GDM1 (cell line): ENCODE measurements at regions not wholly inside any gene's neighbourhood (a gene's known extent, or its start where the extent isn't known, plus 50 kb on each side); places are given as distances from the start of the nearest gene placed in this dataset.

ENCODE experiments used
- DNase-seq: peaks from one replicate; lab custom pipeline; 2025; lab: John Stamatoyannopoulos, UW

DNA sequence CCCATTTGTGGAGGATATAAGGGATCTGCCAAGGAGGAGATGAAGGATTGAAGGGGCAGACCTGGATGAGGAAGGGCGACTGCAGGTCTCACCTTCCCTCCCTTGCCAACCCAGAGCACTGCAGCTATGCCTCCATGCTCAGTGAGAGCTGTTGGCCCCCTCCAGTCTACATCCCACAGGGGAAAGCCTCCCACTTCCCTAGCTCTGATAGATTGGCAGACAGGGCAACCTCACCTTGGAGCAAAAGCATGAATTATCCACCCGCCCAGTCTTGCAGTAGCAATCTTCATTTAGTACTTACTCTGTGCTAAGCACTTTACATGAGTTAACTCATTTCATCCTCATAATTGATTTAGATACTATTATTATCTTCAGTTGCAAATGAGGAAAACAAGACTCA, 70.4 kb upstream of the SMNDC1 start:
- DNase-seq, result no peak

DNA sequence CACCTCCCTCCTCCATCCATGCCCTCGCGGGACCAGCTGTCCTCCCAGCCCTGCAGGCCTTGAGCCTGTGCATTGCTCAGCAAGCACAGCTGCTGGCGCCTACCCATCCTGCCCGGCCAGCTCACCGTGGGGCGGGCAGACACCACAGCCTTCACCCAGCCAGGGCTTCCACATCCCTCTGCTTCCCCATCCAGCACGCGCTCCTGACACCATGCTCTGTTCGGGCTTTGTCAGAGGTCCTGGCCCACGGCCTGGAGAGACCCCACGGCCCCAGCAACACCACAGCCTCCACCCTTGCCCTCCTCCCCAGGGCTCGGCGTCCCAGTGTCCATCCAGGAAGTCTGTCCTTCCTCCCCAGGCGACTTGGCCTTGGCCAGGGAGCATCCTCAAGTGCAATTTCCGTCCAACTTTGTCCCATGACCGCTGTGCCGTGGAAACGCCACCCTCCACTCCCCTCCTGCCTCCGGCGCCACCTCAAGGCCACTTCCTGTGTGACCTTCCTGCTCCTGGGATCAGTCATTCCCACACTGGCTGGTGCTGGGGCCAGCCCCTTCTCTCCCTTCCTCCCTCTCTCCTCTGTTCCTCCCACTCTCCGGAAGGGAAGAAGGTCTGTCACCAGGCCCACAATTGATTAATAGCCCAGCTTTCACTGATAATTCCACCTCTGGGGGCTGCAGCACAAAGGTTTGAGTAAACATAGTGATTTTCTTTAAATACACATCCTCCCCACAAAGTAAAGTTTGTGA, 71.5 kb upstream of the SMNDC1 start:
- no peak for DNase-seq

GRCh38 chr10:110376767-110377160, 72.0 kb upstream of the SMNDC1 start:
- no peak for DNase-seq

GRCh38 chr10:110378006-110378405, 73.3 kb upstream of the SMNDC1 start:
- peak; percentile 33 for DNase-seq

GRCh38 chr10:110378533-110379108, 73.9 kb upstream of the SMNDC1 start:
- DNase-seq, result no peak

DNA sequence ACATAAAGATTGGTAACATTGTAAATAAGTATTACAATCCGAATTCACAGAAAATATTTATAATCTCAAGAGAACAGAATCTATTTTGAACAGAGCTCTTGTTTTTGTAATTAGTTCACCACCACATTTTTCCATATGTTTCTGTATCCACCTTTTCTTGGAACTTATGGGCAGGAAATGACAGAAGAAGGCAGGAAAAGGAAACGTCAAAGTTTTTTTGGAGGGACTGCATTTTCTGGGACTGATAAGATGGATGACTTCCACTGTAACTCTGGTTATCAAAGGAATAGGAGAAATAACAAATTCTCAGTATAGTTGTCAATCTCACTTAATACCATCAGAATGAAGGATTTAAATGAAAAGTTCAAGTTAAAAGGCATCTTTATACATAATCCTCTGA, 75.1 kb upstream of the SMNDC1 start:
- no peak for DNase-seq

GRCh38 chr10:110380293-110380692, 75.6 kb upstream of the SMNDC1 start:
- no peak for DNase-seq

DNA sequence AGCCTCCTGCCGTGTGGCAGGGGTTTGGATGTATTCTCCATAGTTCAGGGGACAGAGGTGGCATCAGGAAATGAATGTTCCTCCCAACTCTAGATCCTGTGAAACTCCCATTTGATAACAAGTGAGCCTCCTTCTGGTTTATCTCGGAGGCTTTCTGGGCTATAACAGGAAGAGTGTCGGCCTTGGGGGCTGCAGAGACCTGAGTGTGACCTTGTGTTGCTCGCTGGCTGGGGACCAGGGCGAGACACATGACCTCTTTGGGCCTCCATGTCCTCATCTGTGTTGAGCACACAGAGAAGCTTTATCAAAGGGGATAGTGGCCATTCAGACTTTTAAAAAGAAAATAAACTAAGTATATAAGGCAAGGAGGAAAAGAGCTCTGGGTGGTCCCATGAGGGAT, 78.0 kb upstream of the SMNDC1 start:
- DNase-seq, result no peak

DNA sequence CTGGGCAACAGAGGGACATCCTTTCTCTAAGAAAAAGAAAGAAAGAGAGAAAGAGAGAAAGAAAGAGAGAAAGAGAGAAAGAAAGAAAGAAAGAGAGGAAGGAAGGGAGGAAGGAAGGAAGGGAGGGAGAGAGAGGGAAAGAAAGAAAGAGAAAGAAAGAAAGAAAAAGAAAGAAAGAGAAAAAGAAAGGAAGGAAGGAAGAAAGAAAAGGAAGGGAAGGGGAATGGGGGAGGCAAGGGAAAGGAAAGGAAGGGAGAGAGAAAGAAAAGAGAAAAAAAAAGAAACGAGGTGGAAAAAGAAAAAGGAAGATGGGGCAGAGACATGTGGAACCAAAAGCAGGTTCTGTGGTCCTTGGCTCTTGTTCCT, 82.9 kb upstream of the SMNDC1 start:
- DNase-seq, result no peak

- DNase-seq, result no peak
These were observed 83.4 kb upstream of the SMNDC1 start for GRCh38 chr10:110387983-110388686.

DNA sequence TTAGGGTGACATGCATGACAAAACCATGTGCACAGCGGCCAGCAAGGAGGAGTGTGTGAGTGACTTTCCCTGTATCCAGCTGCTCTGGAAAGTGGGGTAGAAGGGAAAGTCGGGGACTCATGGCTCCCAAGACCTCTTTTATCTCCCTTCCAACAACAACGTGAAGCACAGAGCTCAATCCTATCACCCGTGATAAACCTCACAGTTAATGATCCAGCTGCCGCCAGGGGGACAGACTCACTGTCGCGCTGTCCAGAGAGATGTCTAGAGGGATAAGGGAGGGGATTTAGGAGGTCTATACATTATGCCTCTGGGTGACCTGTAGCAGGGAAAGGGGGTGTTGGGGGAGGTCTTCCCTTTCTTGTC, 84.0 kb upstream of the SMNDC1 start:
- DNase-seq, result no peak

- no peak for DNase-seq
These were observed 84.5 kb upstream of the SMNDC1 start for GRCh38 chr10:110389255-110389654.

DNA sequence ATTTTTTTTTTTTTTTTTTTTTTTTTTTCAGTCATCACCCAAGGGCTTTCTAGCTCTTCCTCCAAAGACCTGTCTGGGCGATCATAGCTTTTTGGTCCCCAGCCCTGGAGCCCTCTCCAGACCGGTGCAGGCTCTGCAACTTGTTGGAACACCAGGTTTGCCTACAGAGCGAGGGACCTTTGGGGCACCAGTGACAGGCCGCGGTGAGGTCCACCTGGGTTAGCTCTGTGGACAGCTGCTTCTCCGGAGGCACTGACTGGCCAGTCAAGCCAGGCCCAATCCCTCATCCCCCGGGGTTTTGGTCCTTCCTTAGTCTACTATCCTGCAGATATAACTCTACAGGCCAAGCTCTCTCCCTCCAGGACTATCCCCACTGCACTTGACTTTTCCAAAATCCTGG, 86.8 kb upstream of the SMNDC1 start:
- no peak for DNase-seq

DNA sequence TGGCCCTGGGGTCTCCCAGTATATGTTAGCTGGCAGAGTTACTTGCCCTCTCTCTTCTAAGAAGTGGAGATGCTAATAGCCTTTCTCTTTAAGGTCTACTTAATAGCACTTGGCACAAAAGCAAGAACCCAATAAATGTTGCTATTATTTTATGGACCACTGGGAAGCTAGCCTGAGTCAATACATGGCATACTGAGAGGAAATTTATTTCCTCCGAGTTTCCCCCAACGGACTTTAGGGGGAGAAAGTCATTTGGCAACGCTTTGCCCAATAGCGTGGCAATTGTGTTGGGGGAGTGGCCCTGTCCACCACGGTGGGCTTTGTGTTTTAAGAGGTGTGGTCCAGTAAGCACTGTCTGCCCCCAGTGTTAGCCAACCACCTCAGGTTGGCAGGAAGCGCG, 87.4 kb upstream of the SMNDC1 start:
- no peak for DNase-seq

GRCh38 chr10:110392868-110393740, 88.4 kb upstream of the SMNDC1 start:
- DNase-seq, result no peak

GRCh38 chr10:110393866-110394265, 89.1 kb upstream of the SMNDC1 start:
- no peak for DNase-seq

DNA sequence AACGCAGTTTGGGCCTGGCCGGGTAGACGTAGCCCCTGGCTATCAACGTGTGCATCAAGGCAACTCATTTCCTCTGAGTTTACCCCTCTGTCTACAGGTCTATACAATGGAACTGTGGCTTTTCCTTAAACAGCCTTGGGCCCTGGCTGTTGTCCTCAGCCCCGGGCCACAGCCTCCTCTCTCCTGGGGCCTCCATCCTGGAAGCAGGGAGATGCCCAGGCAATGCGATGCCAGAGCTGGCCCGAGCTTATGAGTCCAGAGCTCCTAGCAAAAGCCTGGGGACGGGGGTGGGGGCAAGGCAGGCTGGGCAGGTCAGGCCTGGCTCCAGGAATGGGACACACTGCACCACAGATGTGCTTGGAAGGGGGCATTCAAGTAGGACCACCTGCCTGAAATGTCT, 89.6 kb upstream of the SMNDC1 start:
- DNase-seq, result no peak

DNA sequence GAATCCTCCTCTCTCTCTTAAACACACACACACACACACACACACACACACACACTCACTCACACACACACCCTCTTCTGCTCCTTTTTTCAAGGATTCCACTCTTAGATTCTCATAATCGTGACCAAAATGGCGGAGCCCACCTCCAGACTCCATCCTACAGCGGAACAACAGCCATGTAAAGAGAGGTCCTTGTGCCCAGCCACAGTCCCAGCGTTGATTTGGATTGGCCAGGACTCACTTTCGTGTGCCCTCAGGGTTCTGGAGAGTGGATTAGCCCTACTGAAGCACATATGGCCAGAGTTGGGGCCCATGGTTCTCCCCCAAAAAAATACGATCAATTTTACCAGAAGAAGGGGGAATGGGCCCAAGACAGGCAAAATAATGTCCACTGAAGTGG, 90.2 kb upstream of the SMNDC1 start:
- DNase-seq, result no peak

- no peak for DNase-seq
These were observed 90.9 kb upstream of the SMNDC1 start for GRCh38 chr10:110395350-110396283.

DNA sequence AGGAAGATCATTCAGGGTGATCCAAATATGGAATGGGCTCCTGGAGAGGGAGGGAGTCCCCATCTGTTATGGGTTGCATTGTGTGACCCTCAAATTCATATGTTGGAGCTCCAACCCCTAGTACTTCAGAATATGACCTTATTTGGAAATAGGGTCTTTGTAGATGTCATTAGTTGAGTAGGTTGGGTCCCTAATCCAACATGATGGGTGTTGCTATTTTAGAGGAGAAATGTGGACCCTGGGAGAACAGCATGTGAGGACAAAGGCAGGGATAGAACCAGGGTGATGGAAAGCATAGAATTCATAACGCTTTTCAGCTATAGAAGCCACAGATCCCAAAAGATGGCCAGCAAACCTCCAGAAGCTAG, 91.5 kb upstream of the SMNDC1 start:
- no peak for DNase-seq

- DNase-seq, result no peak
These were observed 93.1 kb upstream of the SMNDC1 start for GRCh38 chr10:110397856-110398255.
